H9 (cell line): ENCODE measurements at regions not wholly inside any gene's neighbourhood (a gene's known extent, or its start where the extent isn't known, plus 50 kb on each side); places are given as distances from the start of the nearest gene placed in this dataset.

Source experiments
- DNase-seq: peaks from one replicate; pipeline ENCODE4 v3.0.0-alpha.2; 2017
- H2AFZ ChIP-seq: one replicate; pipeline ENCODE4 v1.6.1; 2013; ENCODE audit warnings: mild to moderate bottlenecking, low read length, control low read depth, moderate library complexity
- H2AK5ac ChIP-seq: 2 replicates; pipeline ENCODE4 v1.6.1; 2013; ENCODE audit warnings: low read length, control low read depth, mixed read lengths; ENCODE audit not compliant: insufficient read length
- H2BK120ac ChIP-seq: one replicate; pipeline ENCODE4 v1.6.1; 2013; ENCODE audit warnings: low read depth, mild to moderate bottlenecking, low read length, control low read depth, inconsistent platforms; ENCODE audit not compliant: poor library complexity, severe bottlenecking
- H2BK12ac ChIP-seq: 2 replicates; pipeline ENCODE4 v1.6.1; 2013; ENCODE audit warnings: low read length, control low read depth, mixed read lengths, low read depth; ENCODE audit not compliant: insufficient read length
- H2BK15ac ChIP-seq: 2 replicates; pipeline ENCODE4 v1.6.1; 2013; ENCODE audit warnings: low read depth, low read length, control low read depth
- H2BK20ac ChIP-seq: one replicate; pipeline ENCODE4 v1.6.1; 2013; ENCODE audit warnings: low read depth, mild to moderate bottlenecking, low read length, control low read depth, inconsistent platforms; ENCODE audit not compliant: poor library complexity, severe bottlenecking
- H2BK5ac ChIP-seq: 2 replicates; pipeline ENCODE4 v1.6.1; 2013; ENCODE audit warnings: low read length, control low read depth, mixed read lengths; ENCODE audit not compliant: insufficient read length
- H3K14ac ChIP-seq: 2 replicates; pipeline ENCODE4 v1.6.1; 2013; ENCODE audit warnings: low read length, control low read depth; ENCODE audit not compliant: insufficient read depth
- H3K18ac ChIP-seq: 2 replicates; pipeline ENCODE4 v1.6.1; 2013; ENCODE audit warnings: low read depth, mild to moderate bottlenecking, mixed read lengths, low read length, control low read depth; ENCODE audit not compliant: insufficient read length
- H3K23ac ChIP-seq: 2 replicates; pipeline ENCODE4 v1.6.1; 2013; ENCODE audit warnings: low read length, control low read depth, mixed read lengths, low read depth; ENCODE audit not compliant: insufficient read length
- H3K23me2 ChIP-seq: 2 replicates; pipeline ENCODE4 v1.6.1; 2013; ENCODE audit warnings: low read depth, mild to moderate bottlenecking, mixed read lengths, low read length, control low read depth; ENCODE audit not compliant: insufficient read length, poor library complexity, severe bottlenecking
- H3K27ac ChIP-seq: 2 replicates; pipeline ENCODE4 v1.5.1; 2013; ENCODE audit warnings: low read length, control low read depth, mixed read lengths, low read depth; ENCODE audit not compliant: insufficient read length
- H3K27me3 ChIP-seq: 2 replicates; pipeline ENCODE4 v1.6.1; 2013; ENCODE audit warnings: low read length, control low read depth, inconsistent platforms; ENCODE audit not compliant: insufficient read depth
- H3K4ac ChIP-seq: 2 replicates; pipeline ENCODE4 v1.6.1; 2013; ENCODE audit warnings: low read depth, mild to moderate bottlenecking, control low read depth, inconsistent platforms, low read length, moderate library complexity
- H3K4me1 ChIP-seq: 2 replicates; pipeline ENCODE4 v1.6.1; 2013; ENCODE audit warnings: low read length, control low read depth, inconsistent platforms; ENCODE audit not compliant: insufficient read depth
- H3K4me2 ChIP-seq: 2 replicates; pipeline ENCODE4 v1.6.1; 2013; ENCODE audit warnings: low read length, control low read depth, mixed read lengths; ENCODE audit not compliant: insufficient read length, insufficient read depth
- H3K56ac ChIP-seq: 2 replicates; pipeline ENCODE4 v1.6.1; 2013; ENCODE audit warnings: low read depth, mild to moderate bottlenecking, mixed read lengths, low read length, control low read depth; ENCODE audit not compliant: insufficient read length
- H3K79me1 ChIP-seq: 2 replicates; pipeline ENCODE4 v1.6.1; 2013; ENCODE audit warnings: low read depth, mild to moderate bottlenecking, moderate library complexity, low read length, control low read depth, inconsistent platforms; ENCODE audit not compliant: insufficient read depth, poor library complexity, severe bottlenecking
- H3K79me2 ChIP-seq: 2 replicates; pipeline ENCODE4 v1.6.1; 2013; ENCODE audit warnings: low read length, control low read depth, inconsistent platforms; ENCODE audit not compliant: insufficient read depth
- H3K9ac ChIP-seq: 2 replicates; pipeline ENCODE4 v1.6.1; 2013; ENCODE audit warnings: low read length, control low read depth, mixed read lengths; ENCODE audit not compliant: insufficient read length; ENCODE audit errors: extremely low read depth
- H3K9me3 ChIP-seq: one replicate; pipeline ENCODE4 v1.6.1; 2013; ENCODE audit warnings: low read depth, low read length, inconsistent platforms; ENCODE audit not compliant: control insufficient read depth
- H3T11ph ChIP-seq: one replicate; pipeline ENCODE4 v1.6.1; 2013; ENCODE audit warnings: mild to moderate bottlenecking, low read length, control low read depth, inconsistent platforms
- H4K20me1 ChIP-seq: one replicate; pipeline ENCODE4 v1.6.1; 2013; ENCODE audit not compliant: control insufficient read depth, insufficient read length, insufficient read depth
- H4K5ac ChIP-seq: 2 replicates; pipeline ENCODE4 v1.6.1; 2013; ENCODE audit warnings: low read depth, mild to moderate bottlenecking, mixed read lengths, low read length, control low read depth; ENCODE audit not compliant: insufficient read length
- H4K8ac ChIP-seq: replicated peaks from 2 replicates; pipeline ENCODE4 v1.6.1; 2013; ENCODE audit warnings: low read length, control low read depth, mixed read lengths, low read depth; ENCODE audit not compliant: insufficient read length
- H4K91ac ChIP-seq: 2 replicates; pipeline ENCODE4 v1.6.1; 2013; ENCODE audit warnings: low read depth, mild to moderate bottlenecking, moderate library complexity, mixed read lengths, low read length, control low read depth; ENCODE audit not compliant: insufficient read length
- H3K27ac Mint-ChIP-seq, 3 experiments: 2 replicates in 2 of 3; 3 replicates in 1 of 3; pipeline ENCODE4 v1.8.0; 2020 to 2021; ENCODE audit warnings: mixed read lengths in 3 of 3, mild to moderate bottlenecking in 1 of 3, moderate library complexity in 1 of 3
- H3K27me3 Mint-ChIP-seq: 2 replicates; pipeline ENCODE4 v1.8.0; 2021; ENCODE audit warnings: low read depth, mild to moderate bottlenecking, moderate library complexity, mixed read lengths
- H3K36me3 Mint-ChIP-seq, 3 experiments: 2 replicates in 2 of 3; 3 replicates in 1 of 3; pipeline ENCODE4 v1.8.0; 2020 to 2021; ENCODE audit warnings: low read depth in 3 of 3, mixed read lengths in 3 of 3; ENCODE audit not compliant: insufficient read depth in 1 of 3
- H3K4me1 Mint-ChIP-seq, 2 experiments: 2 replicates each; pipeline ENCODE4 v1.8.0; 2020; ENCODE audit warnings: mixed read lengths in 2 of 2
- H3K4me3 Mint-ChIP-seq, 2 experiments: 2 replicates in 1 of 2; 3 replicates in 1 of 2; pipeline ENCODE4 v1.8.0; 2020 to 2021; ENCODE audit warnings: mild to moderate bottlenecking in 2 of 2, mixed read lengths in 2 of 2, moderate library complexity in 1 of 2
- H3K9me3 Mint-ChIP-seq, 2 experiments: 2 replicates in 1 of 2; 3 replicates in 1 of 2; pipeline ENCODE4 v1.8.0; 2020; ENCODE audit warnings: mild to moderate bottlenecking in 2 of 2, mixed read lengths in 2 of 2, moderate library complexity in 1 of 2
- CTCF ChIP-seq: fragments of 200-600 bp; sonication (generic); conservative IDR thresholded peaks from 3 replicates; pipeline ENCODE4 v1.8.0; 2021; ENCODE audit warnings: antibody characterized with exemption, mild to moderate bottlenecking
- WGBS: extraction: QIAGEN DNeasy Blood & Tissue Kit; methylation state at CpG from one replicate; pipeline ENCODE4 v1.1.7; 2013; ENCODE audit warnings: missing lambda C conversion rate, low lambda C conversion rate, mixed read lengths; ENCODE audit not compliant: insufficient read length; ENCODE audit errors: extremely low coverage; 5-methylcytosine and 5-hydroxymethylcytosine counted together

- no peak overlapping the region for H2BK5ac ChIP-seq
- no peak overlapping the region for H2BK12ac ChIP-seq
- no peak for TF ChIP-seq CTCF
- no peak overlapping the region for H2BK20ac ChIP-seq
- no peaks in the 10 kb centered on the region for H3K79me1 ChIP-seq
- Mint-ChIP-seq H3K9me3 (no peaks in the 10 kb centered on the region), H3K4me3 (no peak overlapping the region), H3K27me3 (no peaks in the 10 kb centered on the region), H3K27ac (0 out of 7 replicates have a peak overlapping the region, but pooled peaks of 1 of the 3 experiments have one; percentile 8), H3K4me1 (no peaks in the 10 kb centered on the region), H3K36me3 (no peaks in the 10 kb centered on the region)
- H3T11ph ChIP-seq: no peak overlapping the region
- no peak overlapping the region for H4K5ac ChIP-seq
- H3K9me3 ChIP-seq: no peaks in the 10 kb centered on the region
- no peak overlapping the region for H3K9ac ChIP-seq
- no peak overlapping the region for H2AK5ac ChIP-seq
- no peak overlapping the region for H3K14ac ChIP-seq
- H4K91ac ChIP-seq: no peak overlapping the region
- no peak overlapping the region for H2AFZ ChIP-seq
- no peak overlapping the region for H3K4me2 ChIP-seq
- H3K56ac ChIP-seq: no peak overlapping the region
- no peak overlapping the region for H3K18ac ChIP-seq
- no peaks in the 10 kb centered on the region for H4K20me1 ChIP-seq
- no peak overlapping the region for H4K8ac ChIP-seq
- no peak overlapping the region for H3K27ac ChIP-seq
- no peak overlapping the region for H3K23ac ChIP-seq
- H2BK15ac ChIP-seq: no peak overlapping the region
- H3K4ac ChIP-seq: no peak overlapping the region
- H3K79me2 ChIP-seq: no peaks in the 10 kb centered on the region
- no peak overlapping the region for H2BK120ac ChIP-seq
- DNase-seq: no peak
- H3K4me1 ChIP-seq: no peaks in the 10 kb centered on the region
- H3K27me3 ChIP-seq: no peaks in the 10 kb centered on the region
- H3K23me2 ChIP-seq: no peaks in the 10 kb centered on the region
- WGBS: no CpG with 5 or more reads among the region's 1 CpG
These were observed 426.3 kb downstream of the NLGN4X start for GRCh38 chrX:5802391-5802790.
